Neutrophil (primary cell): ENCODE measurements at regions not wholly inside any gene's neighbourhood (a gene's known extent, or its start where the extent isn't known, plus 50 kb on each side); places are given as distances from the start of the nearest gene placed in this dataset.

Experiments used
- H3K27ac ChIP-seq: fragments of 200-600 bp; sonication (generic); 2 replicates; pipeline ENCODE4 v1.5.1; 2016; ENCODE audit warnings: mild to moderate bottlenecking, moderate library complexity
- H3K27me3 ChIP-seq: fragments of 200-600 bp; sonication (generic); 2 replicates; pipeline ENCODE4 v1.6.0; 2016; ENCODE audit warnings: mild to moderate bottlenecking
- H3K36me3 ChIP-seq: fragments of 200-600 bp; sonication (generic); 2 replicates; pipeline ENCODE4 v1.5.1; 2017
- H3K4me1 ChIP-seq, 2 experiments: fragments of 200-600 bp in 1 of 2; sonication (generic) in 1 of 2; 1 replicate in 1 of 2; 2 replicates in 1 of 2; pipeline versions ENCODE4 v1.5.1 to v1.6.1; 2013 to 2016; ENCODE audit warnings: low read depth in 1 of 2, low read length in 1 of 2, mild to moderate bottlenecking in 1 of 2, moderate library complexity in 1 of 2; ENCODE audit not compliant: control insufficient read depth in 1 of 2, insufficient read depth in 1 of 2
- H3K4me3 ChIP-seq, 2 experiments: fragments of 200-600 bp in 1 of 2; sonication (generic) in 1 of 2; 1 replicate in 1 of 2; 2 replicates in 1 of 2; pipeline ENCODE4 v1.5.1; 2013 to 2016; ENCODE audit warnings: low read depth in 1 of 2, low read length in 1 of 2, mild to moderate bottlenecking in 1 of 2, moderate library complexity in 1 of 2
- H3K9me3 ChIP-seq: fragments of 200-600 bp; sonication (generic); 2 replicates; pipeline ENCODE4 v1.5.1; 2016
- TF ChIP-seq, protein P1 (sequence below): fragments of 200-600 bp; sonication (generic); IDR thresholded peaks from 2 replicates; pipeline ENCODE4 v1.5.1; 2016; ENCODE audit warnings: antibody characterized with exemption

DNA sequence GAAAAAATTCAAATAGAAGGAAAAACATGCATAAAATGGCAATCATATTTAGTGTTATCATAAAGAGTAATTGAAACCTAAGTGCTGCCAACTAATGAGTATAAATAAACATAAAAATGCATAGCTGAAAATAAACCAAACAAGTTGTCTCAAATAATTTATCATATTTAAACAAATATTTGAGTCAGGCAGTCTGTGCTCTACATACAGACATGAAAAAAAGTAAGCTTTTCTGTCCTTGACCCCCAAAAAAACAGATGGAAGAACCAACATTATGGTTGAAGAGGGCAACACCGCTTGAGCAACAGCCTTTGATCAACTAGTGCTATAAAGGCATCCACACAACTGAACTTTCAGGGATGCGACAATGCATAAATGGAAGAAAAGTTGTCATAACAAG, 735.1 kb upstream of the MIR17HG start:
- TF ChIP-seq, protein P1, sequence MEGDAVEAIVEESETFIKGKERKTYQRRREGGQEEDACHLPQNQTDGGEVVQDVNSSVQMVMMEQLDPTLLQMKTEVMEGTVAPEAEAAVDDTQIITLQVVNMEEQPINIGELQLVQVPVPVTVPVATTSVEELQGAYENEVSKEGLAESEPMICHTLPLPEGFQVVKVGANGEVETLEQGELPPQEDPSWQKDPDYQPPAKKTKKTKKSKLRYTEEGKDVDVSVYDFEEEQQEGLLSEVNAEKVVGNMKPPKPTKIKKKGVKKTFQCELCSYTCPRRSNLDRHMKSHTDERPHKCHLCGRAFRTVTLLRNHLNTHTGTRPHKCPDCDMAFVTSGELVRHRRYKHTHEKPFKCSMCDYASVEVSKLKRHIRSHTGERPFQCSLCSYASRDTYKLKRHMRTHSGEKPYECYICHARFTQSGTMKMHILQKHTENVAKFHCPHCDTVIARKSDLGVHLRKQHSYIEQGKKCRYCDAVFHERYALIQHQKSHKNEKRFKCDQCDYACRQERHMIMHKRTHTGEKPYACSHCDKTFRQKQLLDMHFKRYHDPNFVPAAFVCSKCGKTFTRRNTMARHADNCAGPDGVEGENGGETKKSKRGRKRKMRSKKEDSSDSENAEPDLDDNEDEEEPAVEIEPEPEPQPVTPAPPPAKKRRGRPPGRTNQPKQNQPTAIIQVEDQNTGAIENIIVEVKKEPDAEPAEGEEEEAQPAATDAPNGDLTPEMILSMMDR: no peak
- no peak overlapping the region for H3K4me3 ChIP-seq

DNA sequence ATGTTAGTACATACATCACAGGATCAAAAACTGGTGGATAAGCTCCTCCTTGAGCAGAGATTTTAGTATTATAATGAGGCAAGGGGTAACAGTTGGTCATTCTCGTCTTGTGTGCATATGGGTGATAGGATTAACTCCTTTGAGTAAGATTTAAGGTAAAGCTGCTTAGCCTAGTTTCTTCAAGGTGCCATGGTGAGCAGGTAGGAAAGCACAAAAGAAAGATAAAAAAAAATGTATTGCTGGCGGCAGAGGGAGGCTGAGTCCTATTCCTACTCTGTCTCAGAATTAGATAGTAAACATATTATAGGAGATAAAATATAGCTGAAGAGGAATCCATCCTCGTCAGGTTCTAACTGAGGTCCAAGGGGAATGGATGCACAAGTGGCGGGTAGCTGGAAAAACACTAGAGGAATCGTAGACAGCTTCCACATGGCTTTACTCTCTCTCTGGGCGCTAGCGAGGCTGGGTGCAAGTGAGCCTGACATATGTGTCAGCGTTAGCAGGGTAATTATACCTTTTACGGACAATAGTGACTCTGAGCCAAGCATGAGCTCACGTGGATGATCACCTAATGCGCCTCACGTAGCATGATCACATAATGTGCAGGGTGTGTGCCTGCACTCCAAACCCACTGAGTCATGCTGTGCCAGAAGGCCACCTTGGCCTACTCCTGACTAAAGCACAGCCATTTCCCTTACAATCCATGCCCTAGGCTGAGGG, 734.3 kb upstream of the MIR17HG start:
- no peaks in the 10 kb centered on the region for H3K36me3 ChIP-seq

More for the DNA sequence above, 735.1 kb upstream of the MIR17HG start:
- Histone ChIP-seq H3K4me1 (no peaks in the 10 kb centered on the region), H3K27me3 (no peaks in the 10 kb centered on the region), H3K27ac (no peak overlapping the region), H3K36me3 (no peaks in the 10 kb centered on the region), H3K9me3 (no peaks in the 10 kb centered on the region)

DNA sequence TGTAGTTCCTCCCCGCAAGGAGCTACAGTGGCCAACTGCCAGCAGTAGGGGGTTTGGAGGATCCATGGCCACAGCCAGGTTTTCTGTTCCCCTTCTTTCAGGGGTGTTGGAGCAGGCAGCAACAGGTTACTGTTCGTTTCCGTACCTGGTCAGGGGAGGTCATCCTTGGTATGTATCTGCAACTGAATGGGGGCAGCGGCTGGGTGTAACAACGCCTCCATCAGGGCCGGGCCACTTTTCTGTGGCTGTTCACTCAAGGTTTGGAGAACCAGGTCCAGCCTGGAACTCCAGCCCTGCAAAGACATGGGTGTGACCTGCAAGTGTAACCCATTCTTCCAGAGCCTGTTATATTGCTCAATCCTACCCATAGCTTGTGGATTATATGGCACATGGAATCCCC, 732.3 kb upstream of the MIR17HG start:
- TF ChIP-seq, protein P1: no peak
- no peaks in the 10 kb centered on the region for H3K4me1 ChIP-seq

More for the DNA sequence above, 734.3 kb upstream of the MIR17HG start:
- Histone ChIP-seq H3K4me1 (no peaks in the 10 kb centered on the region), H3K27me3 (no peaks in the 10 kb centered on the region), H3K27ac (no peak overlapping the region), H3K4me3 (no peak overlapping the region), H3K9me3 (peaks cover 4% of the 10 kb centered on the region)
- TF ChIP-seq, protein P1: no peak

DNA sequence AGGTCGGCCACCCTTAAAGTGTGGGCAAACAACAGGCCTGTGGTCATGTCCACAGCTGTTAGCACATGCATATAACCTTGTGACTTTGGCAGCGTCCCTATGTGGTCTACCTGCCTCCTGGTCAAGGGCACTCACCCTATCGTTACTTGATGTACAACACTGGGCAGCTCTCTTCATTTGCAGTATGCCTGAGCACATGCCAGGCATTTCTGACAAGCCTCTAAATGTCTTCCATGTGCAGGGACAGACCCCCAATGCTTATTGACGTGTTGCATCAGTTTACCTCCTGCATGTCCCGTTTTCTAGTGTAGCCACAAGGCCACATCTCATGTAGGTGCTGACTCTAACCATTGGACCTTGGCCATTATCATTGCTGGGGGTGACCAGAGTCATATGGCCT, 731.7 kb upstream of the MIR17HG start:
- Histone ChIP-seq H3K9me3 (peaks cover 4% of the 10 kb centered on the region), H3K4me3 (no peak overlapping the region), H3K4me1 (no peaks in the 10 kb centered on the region), H3K27ac (no peak overlapping the region), H3K27me3 (no peaks in the 10 kb centered on the region), H3K36me3 (no peaks in the 10 kb centered on the region)
- TF ChIP-seq, protein P1: no peak

More for the DNA sequence above, 732.3 kb upstream of the MIR17HG start:
- Histone ChIP-seq H3K27ac (no peak overlapping the region), H3K27me3 (no peaks in the 10 kb centered on the region), H3K36me3 (no peaks in the 10 kb centered on the region), H3K9me3 (peaks cover 4% of the 10 kb centered on the region), H3K4me3 (no peak overlapping the region)

DNA sequence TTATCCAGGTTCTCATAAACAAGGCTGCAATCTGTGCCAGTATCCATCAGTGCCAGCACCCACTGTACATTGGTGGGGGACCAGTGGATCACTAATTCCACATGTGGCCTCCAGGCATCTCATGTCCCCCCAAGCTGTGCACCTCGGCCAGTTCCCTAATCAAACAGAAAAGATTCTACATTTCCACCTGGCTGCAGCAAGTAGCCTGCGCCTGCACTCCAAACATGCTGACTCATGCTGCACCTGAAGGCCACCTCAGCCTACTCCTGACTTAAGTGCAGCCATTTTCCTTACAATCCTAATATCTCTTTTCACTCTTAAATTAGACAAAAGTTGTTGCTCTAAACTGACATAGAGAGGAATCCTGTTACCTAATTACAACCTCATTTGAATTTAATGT, 729.4 kb upstream of the MIR17HG start:
- Histone ChIP-seq H3K27me3 (no peaks in the 10 kb centered on the region), H3K36me3 (no peaks in the 10 kb centered on the region), H3K9me3 (peaks cover 4% of the 10 kb centered on the region), H3K4me1 (no peaks in the 10 kb centered on the region), H3K4me3 (no peak overlapping the region), H3K27ac (no peak overlapping the region)
- TF ChIP-seq, protein P1: no peak
